ENCODE measurements at regions not wholly inside any gene's neighbourhood (a gene's known extent, or its start where the extent isn't known, plus 50 kb on each side); places are given as distances from the start of the nearest gene placed in this dataset.

DNA sequence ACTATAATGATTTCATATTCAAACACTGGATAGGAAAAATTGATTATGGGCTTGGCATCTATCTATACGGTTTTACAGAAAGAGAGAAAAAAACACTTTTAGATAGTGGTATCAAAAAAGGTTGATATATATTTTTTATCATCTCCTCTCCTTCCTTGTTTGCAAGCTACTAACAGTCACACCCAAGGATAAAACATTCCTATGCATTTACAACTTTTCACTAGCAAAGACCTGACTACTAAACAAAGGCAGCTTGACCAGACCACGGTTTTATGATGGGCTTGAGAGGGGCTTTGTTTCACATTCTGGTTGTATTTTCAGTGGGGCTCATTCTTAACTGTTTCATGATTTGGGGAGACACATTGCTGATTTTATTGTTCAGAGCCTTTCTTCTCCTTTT lies 477.6 kb upstream of the CITED2 start:
- no peak for DNase-seq

DNA sequence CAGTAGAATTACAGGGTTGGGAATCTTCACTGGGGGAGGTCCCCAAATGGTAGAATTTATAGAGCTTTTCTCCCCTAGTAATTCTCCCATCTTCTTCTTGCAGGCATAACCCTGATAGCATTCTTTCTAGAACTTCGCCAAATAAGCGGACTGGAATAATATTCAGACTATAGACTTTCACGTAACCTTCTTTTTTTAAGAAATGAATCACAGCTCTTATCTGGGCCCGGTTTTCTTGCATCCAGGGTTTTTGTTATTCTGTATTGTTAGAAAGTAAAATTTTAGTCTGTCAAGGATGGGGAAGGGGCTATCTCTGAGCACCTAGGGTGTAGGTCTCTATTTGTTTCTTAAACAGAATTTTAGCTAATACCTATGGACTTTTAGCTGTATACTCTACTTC lies 476.8 kb upstream of the CITED2 start:
- DNase-seq = no peak

DNA sequence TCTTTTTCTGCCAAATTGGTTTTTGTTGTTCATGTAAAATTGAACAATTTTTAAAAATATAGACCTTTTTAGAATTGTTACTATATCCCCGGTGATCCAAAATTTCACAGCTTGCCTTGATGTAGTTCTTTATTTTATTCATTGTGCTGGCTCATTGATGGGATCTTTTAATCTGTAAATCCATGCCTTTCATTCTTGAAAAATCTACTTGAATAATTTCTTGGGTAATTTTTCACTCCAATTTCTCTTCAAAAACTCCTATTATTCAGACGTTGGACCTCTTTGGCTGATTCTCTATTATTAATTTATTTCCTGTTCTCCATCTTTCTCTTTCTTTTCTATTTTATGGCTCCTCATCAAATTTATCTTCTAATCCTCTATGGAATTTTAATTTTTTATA lies 476.1 kb upstream of the CITED2 start:
- DNase-seq = no peak

DNA sequence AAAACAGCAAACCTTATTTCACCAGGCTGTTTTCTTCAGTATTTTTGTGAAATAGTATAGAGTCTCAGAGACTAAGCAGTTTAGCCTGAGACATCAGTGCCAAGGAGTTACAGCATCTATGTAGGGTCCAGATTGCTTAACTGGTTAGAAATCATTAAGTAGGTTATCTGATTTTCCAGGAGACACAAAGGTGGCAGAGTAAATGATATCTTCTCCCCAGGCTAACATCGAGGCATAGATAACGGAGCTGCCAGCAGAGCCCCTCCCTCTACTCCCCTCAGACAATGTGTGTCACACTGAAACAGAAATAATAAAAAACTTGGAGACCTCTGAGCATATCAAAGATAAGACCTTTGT lies 473.0 kb upstream of the CITED2 start:
- DNase-seq = no peak

DNA sequence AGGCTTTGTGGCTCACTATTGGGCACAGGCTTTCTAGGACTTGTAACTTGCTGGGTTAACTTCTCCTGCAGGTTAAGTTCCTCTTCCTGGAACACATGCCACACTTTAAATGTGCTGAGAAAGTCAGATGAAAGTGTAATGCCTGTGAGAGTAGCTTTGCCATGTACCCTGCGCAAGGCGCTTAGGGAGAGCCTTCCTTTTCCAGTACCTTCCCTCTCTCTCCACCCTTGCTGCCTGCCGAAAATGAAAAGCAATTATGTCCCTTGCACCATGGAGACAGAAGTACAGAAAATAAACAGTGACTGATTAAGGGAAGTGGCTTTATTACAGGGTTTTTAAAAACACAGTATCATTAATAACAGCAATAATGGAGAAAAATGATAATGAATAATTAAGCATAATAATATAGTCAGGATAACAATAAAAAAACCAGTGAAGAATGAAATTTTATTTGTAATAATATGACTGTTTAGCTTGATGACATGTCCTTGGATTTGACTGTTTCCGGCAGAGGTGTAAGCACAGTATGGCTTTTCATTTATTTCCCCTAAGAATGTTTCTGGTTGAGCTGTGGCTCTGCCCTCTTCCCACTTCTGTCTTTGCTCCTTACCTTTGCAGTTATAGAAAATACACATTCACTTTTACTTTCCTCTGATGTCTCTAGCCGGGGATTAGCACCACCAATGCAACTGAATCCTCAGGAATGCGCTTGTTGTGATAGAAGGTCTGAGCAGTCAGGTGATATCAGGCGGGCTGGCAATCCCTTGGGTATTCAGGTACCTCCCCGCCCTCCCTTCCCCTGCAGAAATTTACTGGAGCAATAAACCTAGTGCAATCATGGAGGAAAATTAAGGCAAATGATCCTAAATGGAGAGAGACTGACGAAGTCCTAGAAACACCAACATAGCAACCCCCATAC lies 472.3 kb upstream of the CITED2 start:
- no peak for DNase-seq

DNA sequence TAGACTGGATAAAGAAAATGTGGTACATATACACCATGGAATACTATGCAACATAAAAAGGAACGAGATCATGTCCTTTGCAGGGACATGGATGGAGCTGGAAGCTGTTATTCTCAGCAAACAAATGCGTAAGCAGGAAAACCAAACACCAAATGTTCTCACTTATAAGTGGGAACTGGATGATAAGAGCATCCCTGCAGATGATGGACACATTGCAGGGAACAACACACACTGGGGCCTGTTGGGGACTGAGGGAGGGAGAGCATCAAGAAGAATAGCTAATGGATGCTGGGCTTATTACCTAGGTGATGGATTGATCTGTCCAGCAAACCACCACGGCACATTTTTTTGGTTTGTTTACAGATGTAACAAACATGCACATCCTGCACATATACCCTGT lies 470.5 kb upstream of the CITED2 start:
- DNase-seq = no peak

DNA sequence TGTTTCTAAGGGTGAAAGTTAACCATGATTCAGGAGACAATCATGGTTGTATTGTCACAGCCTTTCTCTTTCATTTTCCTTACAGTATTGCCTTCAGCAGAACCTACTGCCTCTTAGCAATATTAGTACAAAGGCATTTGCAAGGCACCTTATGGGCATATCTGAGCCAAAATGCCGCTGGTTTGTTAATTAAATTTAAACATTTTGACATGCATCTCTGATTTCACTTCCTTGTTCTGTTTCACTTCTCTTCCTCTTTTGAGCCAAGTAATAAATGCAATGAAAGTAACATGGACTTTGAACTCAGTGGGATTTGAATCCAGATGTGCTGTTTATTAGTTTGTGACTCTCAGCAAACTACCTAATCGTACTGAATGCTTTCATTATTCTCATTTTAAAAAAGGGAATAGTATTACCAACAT lies 467.4 kb upstream of the CITED2 start:
- DNase-seq = no peak

DNA sequence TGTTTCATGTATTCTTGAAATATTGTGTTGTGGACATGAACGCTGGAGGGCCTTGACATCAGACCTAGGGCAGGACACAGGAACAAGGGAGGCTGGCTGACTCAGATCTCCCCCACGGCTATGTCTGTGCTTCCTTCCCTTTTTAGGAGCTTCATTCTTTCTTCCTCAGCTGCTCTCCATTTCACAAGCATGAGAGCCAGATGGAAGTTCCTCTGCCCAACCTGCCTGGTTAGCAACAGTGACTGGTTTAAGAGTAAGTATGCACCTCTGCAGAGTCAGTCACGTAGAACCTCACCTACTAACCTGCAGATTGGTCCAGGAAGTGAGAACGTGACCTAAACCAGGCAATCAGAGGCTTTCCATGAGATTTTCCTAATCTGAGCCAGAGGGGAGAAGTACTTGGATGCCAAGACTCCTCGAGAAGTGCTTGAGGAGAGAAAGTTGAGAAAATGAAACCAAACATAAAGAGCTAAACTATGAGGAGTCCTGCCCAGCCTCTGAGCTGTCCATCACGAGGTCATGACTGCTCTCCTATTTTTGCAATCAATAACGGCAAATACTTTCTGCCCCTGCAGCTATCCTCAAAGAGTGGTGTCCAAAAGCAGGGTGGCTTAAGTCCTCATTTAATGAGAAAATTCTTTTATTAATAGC lies 465.2 kb upstream of the CITED2 start:
- no peak for DNase-seq

DNA sequence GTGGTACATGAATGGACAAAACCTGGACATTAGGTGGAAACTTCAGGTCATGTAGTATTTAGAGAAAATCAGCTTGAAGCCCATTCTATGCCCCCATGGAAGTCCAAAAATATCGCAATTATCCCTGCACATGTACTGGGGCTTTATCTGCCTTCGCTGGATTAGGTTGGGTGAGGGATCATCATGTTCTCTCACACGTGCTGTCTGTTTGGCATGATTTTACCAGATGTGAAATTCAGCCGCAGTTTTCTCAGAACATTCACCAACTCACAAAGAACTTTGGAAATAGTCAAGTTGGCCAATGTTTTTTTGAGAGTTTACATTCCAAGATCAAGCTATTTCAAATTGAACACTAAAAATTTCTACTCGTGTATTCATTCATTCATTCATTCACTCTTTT lies 459.8 kb upstream of the CITED2 start:
- no peak for DNase-seq

DNA sequence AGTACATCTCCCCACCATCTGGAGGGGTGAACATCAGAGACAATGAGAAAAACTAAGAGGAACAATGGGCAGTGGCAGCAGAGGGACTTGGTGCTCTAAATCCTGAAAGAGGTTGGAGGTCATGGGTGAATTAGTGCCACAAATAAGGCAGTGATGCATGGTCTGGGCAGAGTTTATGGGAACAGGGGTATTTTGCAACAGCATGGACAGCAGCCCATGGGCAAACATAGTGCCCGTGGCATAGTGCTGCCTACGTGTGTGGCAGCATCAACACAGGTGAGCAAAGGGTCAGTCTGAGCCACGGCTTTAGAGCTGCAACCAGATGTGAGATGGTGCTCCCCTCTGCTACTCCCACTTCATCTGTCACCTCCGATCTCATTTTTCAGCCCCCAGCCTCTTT lies 459.1 kb upstream of the CITED2 start:
- no peak for DNase-seq

DNA sequence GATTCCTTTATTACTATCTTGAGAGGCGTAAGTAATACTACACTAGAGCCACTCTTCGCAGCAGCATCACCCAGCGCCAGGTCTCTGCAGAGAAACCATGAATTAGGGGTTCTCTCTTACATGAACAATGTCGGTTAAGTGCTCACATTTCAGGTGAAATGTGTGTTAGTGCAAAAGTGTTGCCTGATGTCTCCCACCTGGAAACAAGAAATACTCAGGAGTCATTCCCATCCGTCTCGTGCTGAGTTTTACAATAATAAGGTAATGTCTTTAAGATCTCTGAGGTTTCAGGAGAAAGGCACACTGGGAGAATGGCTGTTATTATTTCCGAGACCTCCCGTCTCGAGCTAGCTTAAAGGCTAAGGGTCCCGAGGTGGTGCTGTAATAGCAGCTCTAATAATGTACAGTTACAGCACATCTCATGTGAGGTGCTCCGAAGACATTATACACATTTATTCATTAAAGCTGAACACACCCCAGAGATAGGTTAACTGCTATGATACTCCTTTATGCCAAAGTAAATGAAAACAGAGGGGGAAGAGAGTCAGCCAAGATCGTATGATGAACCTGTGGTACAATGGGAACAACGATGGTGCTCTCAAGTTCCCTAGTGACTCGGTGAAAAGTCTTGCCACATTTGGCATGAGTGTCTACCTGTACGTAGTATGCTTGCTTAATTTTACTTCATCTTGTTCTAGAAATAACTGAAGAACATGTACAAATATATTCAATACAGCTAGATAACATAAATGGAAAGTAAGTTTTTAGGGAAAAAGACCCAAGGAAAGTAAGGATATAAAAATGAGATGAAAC lies 458.3 kb upstream of the CITED2 start:
- no peak for DNase-seq

DNA sequence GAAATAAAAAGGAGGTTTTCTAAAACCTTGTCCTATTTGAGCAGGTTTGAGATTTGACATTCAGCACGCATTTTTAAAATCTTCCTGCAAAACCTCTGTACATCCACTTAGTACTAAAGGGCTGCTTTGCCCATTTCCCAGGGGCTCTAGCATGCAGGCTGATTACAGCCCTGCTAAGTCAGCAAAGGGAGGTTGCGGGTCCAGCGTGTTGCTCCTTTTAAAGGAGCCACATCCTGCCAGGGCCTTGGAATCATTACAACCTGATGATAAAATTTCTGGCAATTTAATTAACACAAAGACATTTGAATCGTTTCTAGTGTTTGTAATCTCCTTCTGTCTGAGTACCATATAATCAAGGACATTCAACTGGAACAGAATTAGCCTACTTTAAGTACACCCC lies 455.1 kb upstream of the CITED2 start:
- DNase-seq = no peak

DNA sequence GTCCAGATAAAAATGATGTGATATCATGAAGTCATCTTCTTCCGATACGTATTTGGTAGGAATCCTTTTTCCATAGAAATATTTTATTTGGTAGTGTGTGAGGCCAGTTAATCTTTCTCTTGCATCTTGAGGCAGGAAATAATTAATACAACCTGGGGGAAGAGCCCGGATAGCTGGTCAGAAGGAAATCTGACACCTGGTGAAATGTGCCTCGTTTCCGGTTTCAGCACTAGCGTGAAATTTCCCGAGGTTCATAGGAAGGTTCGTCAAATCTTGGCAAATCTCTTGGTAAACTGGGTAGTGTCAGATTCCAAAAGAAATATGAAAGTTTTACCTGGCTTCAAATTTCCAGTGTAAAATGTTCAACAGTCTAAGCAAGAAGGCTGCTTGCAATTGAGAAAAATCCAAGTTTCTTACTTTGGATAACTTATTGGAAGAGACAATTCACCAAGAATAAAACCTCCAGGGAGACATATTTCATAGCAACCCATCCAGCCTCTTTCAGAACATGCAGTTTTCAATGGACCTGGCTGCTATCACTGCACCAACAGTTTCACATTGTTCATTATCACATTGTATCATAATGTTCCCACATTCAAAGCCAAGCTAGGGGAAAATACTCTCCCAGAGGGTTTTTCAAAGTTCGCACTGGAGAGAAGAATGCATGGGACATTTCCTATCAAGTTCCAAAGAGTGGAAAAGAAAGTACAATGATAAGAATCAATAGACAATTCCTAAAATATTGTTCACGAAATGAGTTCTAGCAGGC lies 454.5 kb upstream of the CITED2 start:
- DNase-seq = no peak

DNA sequence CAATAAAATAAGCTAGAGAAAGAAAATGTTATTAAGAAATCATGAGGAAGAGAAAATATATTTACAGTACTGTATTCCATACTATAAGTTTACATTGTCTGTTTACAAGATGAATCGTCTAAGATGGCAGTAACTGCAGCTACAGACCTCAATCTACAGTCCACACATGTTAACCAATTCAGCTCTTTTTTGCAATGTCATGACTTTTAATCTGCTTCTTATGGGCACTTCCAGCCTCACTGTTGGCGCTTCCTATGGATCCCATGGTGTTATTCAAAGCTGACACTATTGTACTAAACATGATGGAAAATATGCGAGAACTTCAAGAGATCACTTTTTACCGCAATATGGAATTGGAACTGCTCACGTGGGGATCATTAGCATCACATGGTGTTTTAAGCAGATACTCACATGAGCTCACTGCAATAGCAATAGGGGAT lies 451.5 kb upstream of the CITED2 start:
- no peak for DNase-seq

DNA sequence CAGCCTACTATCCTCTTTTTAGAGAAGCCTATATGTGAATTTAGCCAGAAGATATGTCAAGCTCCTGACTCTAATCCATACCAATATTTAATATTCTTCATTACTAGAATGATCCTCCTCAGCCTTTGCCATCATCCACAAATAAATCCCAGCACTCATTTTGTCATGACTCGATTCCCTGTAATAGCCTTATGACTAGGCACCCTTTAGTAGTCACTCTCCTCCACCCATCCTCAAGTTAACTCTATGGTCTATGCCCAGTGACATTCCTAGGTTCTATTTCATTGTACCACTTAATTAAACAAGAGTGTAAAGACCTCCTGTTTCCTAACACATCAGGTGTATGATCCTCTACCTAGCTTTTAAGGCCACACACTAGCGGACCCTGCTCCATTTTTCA lies 450.4 kb upstream of the CITED2 start:
- DNase-seq = no peak

DNA sequence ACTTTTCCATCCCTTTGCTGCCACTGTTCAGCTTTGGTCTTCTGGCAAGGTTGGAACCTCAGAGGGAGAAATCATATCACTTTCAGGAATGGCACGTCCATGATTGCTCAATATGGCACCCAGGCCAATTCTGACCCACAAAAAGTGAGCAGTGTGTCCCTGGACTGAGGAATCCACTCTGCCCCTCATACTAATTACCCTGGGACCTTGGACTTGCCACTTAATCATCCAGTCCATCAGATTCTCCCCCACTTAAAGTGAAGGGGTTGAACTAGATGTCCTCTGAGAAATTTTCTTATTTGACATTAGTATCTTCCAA lies 449.3 kb upstream of the CITED2 start:
- DNase-seq = no peak

DNA sequence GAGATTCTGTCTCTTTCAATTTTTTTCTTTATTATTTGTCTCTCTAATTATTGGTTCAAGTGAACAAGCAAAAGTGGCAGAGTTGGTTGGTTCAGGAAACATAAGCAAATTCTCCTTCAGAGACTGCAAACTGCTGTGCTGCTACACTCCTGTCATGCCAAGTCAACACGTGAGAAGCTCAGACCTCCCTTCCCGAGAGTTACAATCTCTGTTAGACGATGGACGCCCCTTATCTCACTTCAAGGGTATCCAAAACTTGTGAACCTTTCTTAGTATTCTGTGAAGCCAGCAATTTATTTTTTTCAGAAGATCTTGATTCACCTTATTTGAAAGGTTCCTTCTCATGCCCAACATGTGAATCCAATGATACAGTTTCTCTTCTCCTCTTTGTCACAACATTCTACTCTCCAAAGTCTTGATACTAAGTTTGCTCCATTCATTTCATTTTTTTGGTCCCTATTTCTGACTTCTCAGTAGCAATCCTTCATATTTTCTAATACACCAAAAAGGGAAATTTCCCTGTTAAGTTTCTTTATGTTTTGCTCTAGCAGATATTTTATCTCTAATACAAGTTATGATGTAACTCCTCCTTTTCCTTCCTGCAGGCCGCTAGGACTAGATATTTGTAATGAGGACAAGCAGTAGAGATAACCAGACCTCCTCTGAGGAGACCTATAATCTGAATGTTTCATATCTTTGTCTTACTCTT lies 448.8 kb upstream of the CITED2 start:
- no peak for DNase-seq

DNA sequence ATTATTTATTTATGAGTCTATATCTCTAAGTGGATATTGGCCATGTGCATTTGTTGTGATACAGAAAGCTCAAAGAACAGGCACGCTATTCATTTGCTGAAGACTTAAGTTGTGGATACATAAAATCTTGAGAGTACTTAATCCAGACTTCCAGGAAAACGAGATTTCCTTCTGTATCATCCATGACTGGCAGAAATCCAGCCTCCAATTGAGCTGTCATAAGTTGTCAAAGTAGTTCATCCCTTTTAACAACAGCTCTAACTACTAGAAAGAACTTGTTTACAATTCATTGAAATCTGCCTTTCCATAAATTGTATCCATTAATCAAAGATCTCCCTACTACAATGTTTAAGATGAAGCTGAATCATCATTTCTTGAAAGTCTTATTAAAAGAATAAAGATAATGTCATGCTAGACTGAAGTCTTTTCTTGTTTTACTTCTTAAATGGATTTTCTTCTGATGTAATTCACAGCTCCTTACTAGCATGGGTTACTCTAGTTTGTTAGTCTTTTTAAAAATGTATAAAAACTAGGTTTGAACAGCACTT lies 447.3 kb upstream of the CITED2 start:
- DNase-seq = no peak

DNA sequence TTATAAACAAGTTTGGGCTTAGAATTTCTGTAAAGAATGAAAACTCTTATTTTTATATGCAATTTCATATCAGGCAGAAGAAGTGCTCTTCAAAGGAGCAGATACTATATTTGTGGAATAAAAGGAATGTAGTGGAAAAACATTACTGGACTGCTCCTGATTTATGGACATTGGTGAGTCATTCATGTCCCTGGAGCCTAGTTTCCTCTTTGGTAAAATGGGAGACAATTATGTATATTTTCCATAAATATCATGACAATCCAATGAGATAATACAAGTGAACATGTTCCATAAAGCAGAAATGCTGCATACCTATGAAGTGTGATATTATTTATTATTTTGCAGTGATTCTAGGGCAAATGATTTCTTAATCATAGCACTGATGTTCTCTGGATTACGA lies 445.8 kb upstream of the CITED2 start:
- DNase-seq = no peak

DNA sequence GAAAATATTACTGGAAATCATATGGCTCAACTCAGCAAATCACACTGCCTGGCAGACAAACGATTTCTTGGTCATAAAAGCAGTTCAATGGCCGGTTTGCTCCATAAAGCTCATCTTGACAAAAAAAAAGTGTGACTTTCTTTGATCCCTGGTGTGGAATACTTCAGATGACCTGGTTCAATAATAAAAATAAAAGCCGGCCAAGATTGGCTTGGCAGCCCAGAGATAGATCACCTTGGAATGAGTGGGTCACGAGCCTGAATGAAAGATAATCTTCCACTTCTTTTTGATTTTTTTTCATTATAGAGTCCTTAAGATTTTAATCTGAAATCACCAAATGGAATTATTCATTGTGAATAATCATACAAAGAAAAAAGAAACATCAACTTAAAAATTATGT lies 445.3 kb upstream of the CITED2 start:
- no peak for DNase-seq

DNA sequence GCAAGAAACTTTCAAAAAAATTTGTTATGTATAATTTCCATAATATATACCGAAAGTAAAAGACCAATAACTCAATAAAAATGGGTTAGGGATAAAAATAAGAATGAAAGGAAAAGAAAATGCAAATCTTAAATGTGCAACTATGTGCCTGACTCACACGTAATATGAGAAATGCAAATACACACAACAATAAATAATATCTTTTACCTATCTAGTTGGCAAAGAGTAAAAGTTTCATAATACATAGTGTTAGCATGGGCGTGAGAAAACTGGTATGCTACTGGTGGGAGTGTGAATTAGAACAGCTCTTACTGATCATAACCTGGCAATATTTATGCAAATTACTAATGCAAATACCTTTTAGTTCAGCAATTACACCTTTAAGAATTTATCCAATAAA lies 438.5 kb upstream of the CITED2 start:
- no peak for DNase-seq
